HepG2 (cell line): ENCODE measurements at regions not wholly inside any gene's neighbourhood (a gene's known extent, or its start where the extent isn't known, plus 50 kb on each side); places are given as distances from the start of the nearest gene placed in this dataset.

ENCODE experiments used
- ATAC-seq: fragments of 200-7000 bp; cut with Tn5 transposase; 3 replicates; pipeline ENCODE4 v1.9.1; 2020; ENCODE audit warnings: mild to moderate bottlenecking, moderate library complexity
- BruUV-seq: library from RNA; stranded (reverse); fragments of 400-500 nt; replicated peaks from 2 replicates; lab custom pipeline; 2021; lab: Mats Ljungman, UMichigan
- CTCF ChIA-PET: fragments of 300-600 bp; formaldehyde crosslinking; extraction: SDS; loops from one replicate; lab custom pipeline; 2021; ENCODE audit warnings: low total read pairs, inconsistent platforms, low intra/inter-chr PET ratio; lab: Yijun Ruan, JAX
- POLR2A ChIA-PET: fragments of 350-600 bp; sonication (Branson Sonifier 250); formaldehyde crosslinking; loops from one replicate; lab custom pipeline; 2020; ENCODE audit warnings: antibody characterized with exemption, inconsistent platforms; lab: Yijun Ruan, JAX
- DNase-seq: peaks from one replicate; pipeline ENCODE4 v3.0.0-alpha.2; 2015; ENCODE audit warnings: low spot score
- FAIRE-seq: peaks from 3 replicates; lab custom pipeline; 2011; peaks lifted over from hg19 to GRCh38; lab: Jason Lieb, UNC
- H2AFZ ChIP-seq: one replicate; pipeline ENCODE4 v1.6.1; 2011; ENCODE audit warnings: low read length, inconsistent platforms
- H3K27ac ChIP-seq: fragments of 300-600 bp; 3 replicates; pipeline ENCODE4 v1.8.0; 2011; ENCODE audit warnings: mixed run types, mild to moderate bottlenecking, mixed read lengths, low read length, inconsistent platforms; ENCODE audit not compliant: insufficient read depth; ENCODE audit errors: extremely low read length
- H3K27me3 ChIP-seq, 2 experiments: fragments of 200-600 bp in 1 of 2; 2 replicates in 1 of 2; 3 replicates in 1 of 2; pipeline versions ENCODE4 v1.6.0 to v1.8.0; 2011; ENCODE audit warnings: low read length in 2 of 2, mild to moderate bottlenecking in 2 of 2, moderate library complexity in 2 of 2, inconsistent platforms in 1 of 2; ENCODE audit not compliant: insufficient read depth in 2 of 2, control insufficient read depth in 1 of 2
- H3K36me3 ChIP-seq, 2 experiments: fragments of 200-600 bp in 1 of 2; replicated peaks in 1 of 2; 2 replicates in 1 of 2; 3 replicates in 1 of 2; pipeline versions ENCODE4 v1.5.1 to v1.8.0; 2011; ENCODE audit warnings: low read length in 2 of 2, inconsistent platforms in 1 of 2; ENCODE audit not compliant: insufficient read depth in 2 of 2, control insufficient read depth in 1 of 2
- H3K4me1 ChIP-seq: 2 replicates; pipeline ENCODE4 v1.5.1; 2012; ENCODE audit warnings: low read length, inconsistent platforms; ENCODE audit not compliant: insufficient read depth
- H3K4me2 ChIP-seq: 2 replicates; pipeline ENCODE4 v1.6.0; 2011; ENCODE audit warnings: low read depth, low read length, inconsistent platforms
- H3K4me3 ChIP-seq, 3 experiments: fragments of 200-600 bp in 1 of 3; sonication (generic), shearing (Covaris generic) in 1 of 3; replicated peaks in 1 of 3; 2 replicates each; pipeline ENCODE4 v1.5.1; 2011 to 2016; ENCODE audit warnings: low read length in 3 of 3, inconsistent platforms in 2 of 3, low read depth in 2 of 3, mild to moderate bottlenecking in 2 of 3, control low read depth in 1 of 3, mixed read lengths in 1 of 3; ENCODE audit not compliant: insufficient read depth in 1 of 3
- H3K79me2 ChIP-seq: one replicate; pipeline ENCODE4 v1.6.1; 2011; ENCODE audit warnings: low read length, inconsistent platforms; ENCODE audit not compliant: insufficient read depth
- H3K9ac ChIP-seq: 2 replicates; pipeline ENCODE4 v1.6.0; 2011; ENCODE audit warnings: mild to moderate bottlenecking, low read depth, low read length, inconsistent platforms; ENCODE audit not compliant: insufficient read depth
- H3K9me3 ChIP-seq: 2 replicates; pipeline ENCODE4 v1.5.1; 2012; ENCODE audit warnings: mild to moderate bottlenecking, low read length
- H4K20me1 ChIP-seq: 2 replicates; pipeline ENCODE4 v1.6.0; 2011; ENCODE audit warnings: inconsistent platforms, mild to moderate bottlenecking, low read length, moderate library complexity; ENCODE audit not compliant: insufficient read depth
- ARHGAP35 ChIP-seq: sonication (generic); formaldehyde crosslinking; IDR thresholded peaks from 2 replicates; pipeline ENCODE4 v1.9.0; 2022; ENCODE audit warnings: mild to moderate bottlenecking, inconsistent platforms, moderate library complexity, missing genetic modification reagents, borderline replicate concordance
- FOXA3 ChIP-seq: IDR thresholded peaks from 2 replicates; pipeline ENCODE4 v1.6.1; 2016; ENCODE audit warnings: missing genetic modification reagents, missing compliant biosample characterization
- HDAC6 ChIP-seq: fragments of 200-600 bp; sonication (generic); IDR thresholded peaks from 2 replicates; pipeline ENCODE4 v1.7.0; 2017; ENCODE audit warnings: mild to moderate bottlenecking, antibody characterized with exemption, low read length, low read depth
- HES4 ChIP-seq: sonication (generic); formaldehyde crosslinking; IDR thresholded peaks from 2 replicates; pipeline ENCODE4 v1.9.0; 2021; ENCODE audit warnings: mild to moderate bottlenecking, missing genetic modification reagents, borderline replicate concordance
- KLF6 ChIP-seq: IDR thresholded peaks from 2 replicates; pipeline ENCODE4 v1.8.0; 2016; ENCODE audit warnings: missing biosample characterization, missing genetic modification reagents
- MLX ChIP-seq: IDR thresholded peaks from 2 replicates; pipeline ENCODE4 v1.6.1; 2016
- PBX2 ChIP-seq: IDR thresholded peaks from 2 replicates; pipeline ENCODE4 v1.6.1; 2016; ENCODE audit warnings: control low read depth
- SMARCE1 ChIP-seq: fragments of 450-650 bp; IDR thresholded peaks from 2 replicates; pipeline ENCODE4 v1.6.1; 2017; ENCODE audit warnings: borderline replicate concordance
- SP140L ChIP-seq: sonication (generic); formaldehyde crosslinking; IDR thresholded peaks from 2 replicates; pipeline ENCODE4 v1.4.0; 2020; ENCODE audit warnings: missing genetic modification reagents, borderline replicate concordance
- SRY ChIP-seq: sonication (generic); formaldehyde crosslinking; IDR thresholded peaks from 2 replicates; pipeline ENCODE4 v1.8.0; 2022; ENCODE audit warnings: mild to moderate bottlenecking, missing genetic modification reagents
- TCF7 ChIP-seq: sonication (generic); IDR thresholded peaks from 2 replicates; pipeline ENCODE4 v1.6.1; 2016; ENCODE audit warnings: antibody characterized with exemption, low read depth
- USF2 ChIP-seq, 2 experiments: sonication (generic) in 1 of 2; formaldehyde crosslinking in 1 of 2; IDR thresholded peaks; 2 replicates each; pipeline versions ENCODE4 v1.5.1 to v1.6.1; 2011 to 2020; ENCODE audit warnings: borderline replicate concordance in 1 of 2, low read depth in 1 of 2, low read length in 1 of 2, mild to moderate bottlenecking in 1 of 2, missing genetic modification reagents in 1 of 2, moderate library complexity in 1 of 2
- ZBTB3 ChIP-seq: sonication (generic); formaldehyde crosslinking; IDR thresholded peaks from 2 replicates; pipeline ENCODE4 v1.4.0; 2020; ENCODE audit warnings: low read depth, mild to moderate bottlenecking, moderate library complexity, missing genetic modification reagents, borderline replicate concordance
- ZBTB33 ChIP-seq: sonication (generic); formaldehyde crosslinking; IDR thresholded peaks from 2 replicates; pipeline ENCODE4 v1.4.0; 2020; ENCODE audit warnings: missing genetic modification reagents
- ZNF225 ChIP-seq: sonication (generic); formaldehyde crosslinking; IDR thresholded peaks from 2 replicates; pipeline ENCODE4 v1.4.0; 2020; ENCODE audit warnings: mild to moderate bottlenecking, missing genetic modification reagents
- ZNF446 ChIP-seq: sonication (generic); formaldehyde crosslinking; IDR thresholded peaks from 2 replicates; pipeline ENCODE4 v1.5.0; 2020; ENCODE audit warnings: mild to moderate bottlenecking, missing genetic modification reagents
- ZNF484 ChIP-seq: sonication (generic); formaldehyde crosslinking; IDR thresholded peaks from 2 replicates; pipeline ENCODE4 v1.5.1; 2020; ENCODE audit warnings: mild to moderate bottlenecking, low read depth, missing genetic modification reagents, borderline replicate concordance
- ZNF572 ChIP-seq: sonication (generic); formaldehyde crosslinking; IDR thresholded peaks from 2 replicates; pipeline ENCODE4 v1.5.1; 2020; ENCODE audit warnings: mild to moderate bottlenecking, missing genetic modification reagents
- ZNF792 ChIP-seq: IDR thresholded peaks from 2 replicates; pipeline ENCODE4 v1.6.1; 2016
- WGBS: methylation state at CpG from one replicate; pipeline ENCODE4 v1.1.6; 2017; ENCODE audit warnings: low lambda C conversion rate; 5-methylcytosine and 5-hydroxymethylcytosine counted together
- in situ Hi-C: cut with HindIII; loops from 2 replicates; pipeline ENCODE4 v1.10.0; 2017; ENCODE audit warnings: low pct_unique_long_range_greater_than_20kb; ENCODE audit not compliant: extremely low pct_ligation_motif_present
- intact Hi-C: fragments of 100-400 bp; cut with micrococcal nuclease; formaldehyde crosslinking; loops from one replicate; pipeline ENCODE4 v1.10.0; 2022; ENCODE audit not compliant: unreplicated experiment

- no TSS peak for BruUV-seq
- FAIRE-seq, result no peak
- Histone ChIP-seq H3K4me3 (no peak overlapping the region), H3K4me2 (no peak overlapping the region), H3K9ac (no peak overlapping the region), H4K20me1 (no peaks in the 10 kb centered on the region), H2AFZ (no peak overlapping the region), H3K27me3 (no peaks in the 10 kb centered on the region), H3K4me1 (no peaks in the 10 kb centered on the region), H3K9me3 (no peaks in the 10 kb centered on the region), H3K36me3 (no peaks in the 10 kb centered on the region), H3K27ac (no peak overlapping the region), H3K79me2 (no peaks in the 10 kb centered on the region)
- no peak for ATAC-seq
- DNase-seq, result no peak
- ChIA-PET POLR2A (no interaction called here), CTCF (no interaction called here)
- intact Hi-C loops (no loop called here), in situ Hi-C loops (no loop called here)
- TF ChIP-seq ZNF484 (CRISPR knock-in tag) (no peak), ARHGAP35 (CRISPR knock-in tag) (no peak), SMARCE1 (no peak), USF2 (IDR thresholded peaks at IDR 0.05; ENCODE audit: low read depth, low read length) (no peak), USF2 (CRISPR knock-in tag; IDR thresholded peaks at IDR 0.05; ENCODE audit: borderline replicate concordance) (no peak), HDAC6 (no peak), SRY (no peak), ZBTB3 (no peak), PBX2 (CRISPR knock-in tag) (no peak), TCF7 (no peak), HES4 (CRISPR knock-in tag) (no peak), KLF6 (CRISPR knock-in tag) (no peak), ZNF225 (no peak), ZBTB33 (CRISPR knock-in tag) (no peak), MLX (no peak), FOXA3 (no peak), SP140L (CRISPR knock-in tag) (no peak), ZNF446 (CRISPR knock-in tag) (no peak), ZNF572 (CRISPR knock-in tag) (no peak), ZNF792 (no peak)
- 30% methylated on average over 2 of the region's 2 CpGs for WGBS
Observed at GRCh38 chr2:138959031-138959430, 178.8 kb upstream of the NXPH2 start.
